H1 (cell line): ENCODE measurements at regions not wholly inside any gene's neighbourhood (a gene's known extent, or its start where the extent isn't known, plus 50 kb on each side); places are given as distances from the start of the nearest gene placed in this dataset.

Experiments
- CTCF ChIA-PET: fragments of 300-600 bp; sonication (Branson Sonifier 250); formaldehyde crosslinking; loops from one replicate; lab custom pipeline; 2021; ENCODE audit not compliant: partially characterized antibody; lab: Charles Lee
- POLR2A ChIA-PET: fragments of 300-600 bp; sonication (Branson Sonifier 250); formaldehyde crosslinking; loops from one replicate; lab custom pipeline; 2021; ENCODE audit warnings: inconsistent platforms; ENCODE audit not compliant: partially characterized antibody; lab: Charles Lee
- DNase-seq, 2 experiments: peaks; one replicate each; pipeline versions ENCODE4 v3.0.0 to v3.0.0-alpha.2; 2010 to 2022; ENCODE audit warnings: low spot score in 2 of 2, low read depth in 1 of 2, mixed read lengths in 1 of 2
- FAIRE-seq: peaks from 2 replicates; lab custom pipeline; 2011; peaks lifted over from hg19 to GRCh38; lab: Jason Lieb, UNC
- H2AFZ ChIP-seq: 2 replicates; pipeline ENCODE4 v1.8.1; 2012; ENCODE audit warnings: low read length, inconsistent platforms
- H2AK5ac ChIP-seq: 2 replicates; pipeline ENCODE4 v1.6.1; 2013; ENCODE audit warnings: low read depth, low read length
- H2BK120ac ChIP-seq: replicated peaks from 2 replicates; pipeline ENCODE3; 2013; ENCODE audit warnings: low read depth, low read length, inconsistent platforms
- H2BK12ac ChIP-seq: 2 replicates; pipeline ENCODE4 v1.6.1; 2013; ENCODE audit warnings: low read depth, low read length
- H2BK15ac ChIP-seq: 2 replicates; pipeline ENCODE4 v1.6.1; 2013; ENCODE audit warnings: low read length
- H2BK20ac ChIP-seq: 2 replicates; pipeline ENCODE4 v1.6.1; 2013; ENCODE audit warnings: low read length
- H2BK5ac ChIP-seq: 2 replicates; pipeline ENCODE4 v1.6.1; 2013; ENCODE audit warnings: low read depth, low read length
- H3K14ac ChIP-seq: 2 replicates; pipeline ENCODE4 v1.6.1; 2013; ENCODE audit warnings: inconsistent platforms; ENCODE audit not compliant: insufficient read length
- H3K18ac ChIP-seq: 2 replicates; pipeline ENCODE4 v1.6.1; 2013; ENCODE audit warnings: low read length; ENCODE audit errors: extremely low read depth
- H3K23ac ChIP-seq: 2 replicates; pipeline ENCODE4 v1.6.1; 2013; ENCODE audit warnings: inconsistent platforms; ENCODE audit not compliant: insufficient read length
- H3K23me2 ChIP-seq: 2 replicates; pipeline ENCODE4 v1.6.1; 2013; ENCODE audit warnings: low read depth, low read length
- H3K27ac ChIP-seq: 2 replicates; pipeline ENCODE4 v1.6.1; 2011; ENCODE audit warnings: low read depth, low read length, inconsistent platforms
- H3K27me3 ChIP-seq, 4 experiments: replicated peaks in 1 of 4; 1 replicate in 1 of 4; 2 replicates in 3 of 4; pipeline versions ENCODE4 v1.6.1 to v1.8.1; 2011 to 2013; ENCODE audit warnings: low read length in 3 of 4, mild to moderate bottlenecking in 3 of 4, inconsistent platforms in 2 of 4, mixed read lengths in 2 of 4, moderate library complexity in 1 of 4; ENCODE audit not compliant: control insufficient read depth in 3 of 4, insufficient read depth in 3 of 4; ENCODE audit errors: extremely low read depth in 1 of 4
- H3K36me3 ChIP-seq, 4 experiments: 2 replicates each; pipeline versions ENCODE4 v1.6.1 to v1.8.1; 2011 to 2013; ENCODE audit warnings: mild to moderate bottlenecking in 4 of 4, low read length in 3 of 4, moderate library complexity in 2 of 4, control low read depth in 1 of 4, inconsistent platforms in 1 of 4; ENCODE audit not compliant: insufficient read depth in 4 of 4, control insufficient read depth in 2 of 4
- H3K4ac ChIP-seq: replicated peaks from 2 replicates; pipeline ENCODE3; 2013; ENCODE audit warnings: low read length, low read depth, mixed read lengths, inconsistent platforms; ENCODE audit not compliant: insufficient read length
- H3K4me1 ChIP-seq, 4 experiments: replicated peaks in 1 of 4; 1 replicate in 1 of 4; 2 replicates in 3 of 4; pipeline versions ENCODE4 v1.6.1 to v1.8.1; 2011 to 2013; ENCODE audit warnings: low read length in 3 of 4, inconsistent platforms in 2 of 4, mixed read lengths in 1 of 4; ENCODE audit not compliant: insufficient read depth in 4 of 4, control insufficient read depth in 3 of 4
- H3K4me2 ChIP-seq, 2 experiments: 2 replicates each; pipeline versions ENCODE4 v1.6.1 to v1.8.1; 2011 to 2013; ENCODE audit warnings: low read depth in 2 of 2, low read length in 2 of 2, control low read depth in 1 of 2, inconsistent platforms in 1 of 2, mild to moderate bottlenecking in 1 of 2; ENCODE audit not compliant: insufficient read depth in 1 of 2
- H3K4me3 ChIP-seq, 4 experiments: fragments of 200-600, 300-600 bp in 1 of 4; sonication (generic), shearing (Covaris generic), sonication (Bioruptor Twin) in 1 of 4; 2 replicates each; pipeline versions ENCODE4 v1.5.1 to v1.8.1; 2011 to 2016; ENCODE audit warnings: low read length in 4 of 4, low read depth in 3 of 4, control low read depth in 2 of 4, inconsistent platforms in 2 of 4, mild to moderate bottlenecking in 2 of 4, mixed read lengths in 1 of 4, moderate library complexity in 1 of 4; ENCODE audit not compliant: insufficient read depth in 2 of 4; ENCODE audit errors: extremely low read depth in 1 of 4
- H3K56ac ChIP-seq: replicated peaks from 2 replicates; pipeline ENCODE3; 2013; ENCODE audit warnings: low read depth, mild to moderate bottlenecking, mixed read lengths, low read length, inconsistent platforms; ENCODE audit not compliant: insufficient read length
- H3K79me1 ChIP-seq: 2 replicates; pipeline ENCODE4 v1.6.1; 2013; ENCODE audit warnings: low read depth, low read length, control low read depth
- H3K79me2 ChIP-seq, 2 experiments: 2 replicates each; pipeline versions ENCODE4 v1.6.1 to v1.8.1; 2012 to 2013; ENCODE audit warnings: low read length in 2 of 2, mild to moderate bottlenecking in 2 of 2, inconsistent platforms in 1 of 2; ENCODE audit not compliant: insufficient read depth in 2 of 2, control insufficient read depth in 1 of 2
- H3K9ac ChIP-seq, 4 experiments: replicated peaks in 1 of 4; 1 replicate in 1 of 4; 2 replicates in 3 of 4; pipeline versions ENCODE4 v1.6.1 to v1.8.1; 2011 to 2013; ENCODE audit warnings: low read depth in 3 of 4, low read length in 3 of 4, control low read depth in 2 of 4, mild to moderate bottlenecking in 2 of 4, moderate library complexity in 2 of 4, inconsistent platforms in 1 of 4; ENCODE audit errors: extremely low read depth in 1 of 4
- H3K9me3 ChIP-seq, 2 experiments: 2 replicates each; pipeline versions ENCODE4 v1.6.1 to v1.8.1; 2012 to 2013; ENCODE audit warnings: mild to moderate bottlenecking in 2 of 2, moderate library complexity in 2 of 2, control low read depth in 1 of 2, inconsistent platforms in 1 of 2, low read depth in 1 of 2, low read length in 1 of 2, mixed read lengths in 1 of 2; ENCODE audit not compliant: insufficient read depth in 2 of 2
- H4K20me1 ChIP-seq, 2 experiments: replicated peaks in 1 of 2; 2 replicates each; pipeline versions ENCODE3 to v1.8.1; 2011 to 2013; ENCODE audit warnings: inconsistent platforms in 2 of 2, low read length in 2 of 2, mild to moderate bottlenecking in 1 of 2; ENCODE audit not compliant: insufficient read depth in 2 of 2, control insufficient read depth in 1 of 2
- H4K5ac ChIP-seq: 2 replicates; pipeline ENCODE4 v1.6.1; 2013; ENCODE audit warnings: low read length, low read depth, mixed read lengths, inconsistent platforms; ENCODE audit not compliant: insufficient read length
- H4K8ac ChIP-seq: 2 replicates; pipeline ENCODE4 v1.8.0; 2013; ENCODE audit warnings: mild to moderate bottlenecking, moderate library complexity, low read length, inconsistent platforms; ENCODE audit not compliant: insufficient read depth; ENCODE audit errors: extremely low read depth
- H4K91ac ChIP-seq: replicated peaks from 2 replicates; pipeline ENCODE3; 2013; ENCODE audit warnings: low read length, mixed read lengths, inconsistent platforms; ENCODE audit not compliant: insufficient read length
- BRCA1 ChIP-seq: IDR thresholded peaks from 2 replicates; pipeline ENCODE4 v1.6.1; 2012; ENCODE audit warnings: low read depth, low read length, improper control_type of control experiment
- CBX8 ChIP-seq: fragments of 300-800, 300-1000 bp; sonication (generic); IDR thresholded peaks from 2 replicates; pipeline ENCODE4 v1.7.1; 2016; ENCODE audit warnings: low read depth, low read length, borderline replicate concordance
- JUND ChIP-seq: IDR thresholded peaks from 2 replicates; pipeline ENCODE4 v1.6.1; 2011; ENCODE audit warnings: mild to moderate bottlenecking, improper control_type of control experiment, low read length
- KDM4A ChIP-seq: IDR thresholded peaks from one replicate; pipeline ENCODE4 v1.7.1; 2012; ENCODE audit warnings: low read depth, mild to moderate bottlenecking, moderate library complexity, low read length, inconsistent platforms; ENCODE audit not compliant: severe bottlenecking
- NANOG ChIP-seq: IDR thresholded peaks from 2 replicates; pipeline ENCODE4 v1.6.1; 2011; ENCODE audit warnings: low read length, low read depth, mild to moderate bottlenecking, inconsistent platforms; ENCODE audit not compliant: insufficient read depth, poor library complexity, severe bottlenecking
- RNF2 ChIP-seq: fragments of 200-900, 300-1000 bp; sonication (generic); IDR thresholded peaks from 2 replicates; pipeline ENCODE4 v1.7.1; 2016; ENCODE audit warnings: borderline replicate concordance, low read depth, mild to moderate bottlenecking, antibody characterized with exemption, low read length; ENCODE audit not compliant: poor library complexity, severe bottlenecking; ENCODE audit errors: missing control alignments
- RXRA ChIP-seq: IDR thresholded peaks from 2 replicates; pipeline ENCODE4 v1.6.1; 2011; ENCODE audit warnings: low read depth, mild to moderate bottlenecking, low read length, moderate library complexity; ENCODE audit not compliant: insufficient read depth
- SIN3A ChIP-seq, 2 experiments: IDR thresholded peaks in 1 of 2; conservative IDR thresholded peaks in 1 of 2; 2 replicates each; pipeline ENCODE4 v1.6.1; 2011 to 2012; ENCODE audit warnings: low read length in 2 of 2, improper control_type of control experiment in 1 of 2, low read depth in 1 of 2, mild to moderate bottlenecking in 1 of 2
- SRF ChIP-seq: IDR thresholded peaks from 2 replicates; pipeline ENCODE4 v1.6.1; 2011; ENCODE audit warnings: mild to moderate bottlenecking, low read depth, low read length, moderate library complexity
- SUZ12 ChIP-seq: fragments of 200-600 bp; sonication (generic); IDR thresholded peaks from 2 replicates; pipeline ENCODE4 v1.6.1; 2012; ENCODE audit warnings: mild to moderate bottlenecking, inconsistent platforms, low read length, moderate library complexity, mixed read lengths
- WGBS, 2 experiments: shearing (Covaris generic) in 1 of 2; methylation state at CpG; one replicate each; pipeline versions ENCODE4 v1.1.6 to v1.1.7; 2013 to 2015; ENCODE audit warnings: low lambda C conversion rate in 2 of 2, mixed read lengths in 2 of 2, inconsistent platforms in 1 of 2, low coverage in 1 of 2, missing lambda C conversion rate in 1 of 2; ENCODE audit not compliant: insufficient replicate concordance in 2 of 2, insufficient coverage in 1 of 2, insufficient read length in 1 of 2; ENCODE audit errors: extremely low coverage in 1 of 2, missing lambda C conversion rate in 1 of 2; 5-methylcytosine and 5-hydroxymethylcytosine counted together
- TF ChIP-seq, protein P1 (sequence below): IDR thresholded peaks from 2 replicates; pipeline ENCODE4 v1.6.1; 2012; ENCODE audit warnings: low read length, inconsistent platforms

DNA sequence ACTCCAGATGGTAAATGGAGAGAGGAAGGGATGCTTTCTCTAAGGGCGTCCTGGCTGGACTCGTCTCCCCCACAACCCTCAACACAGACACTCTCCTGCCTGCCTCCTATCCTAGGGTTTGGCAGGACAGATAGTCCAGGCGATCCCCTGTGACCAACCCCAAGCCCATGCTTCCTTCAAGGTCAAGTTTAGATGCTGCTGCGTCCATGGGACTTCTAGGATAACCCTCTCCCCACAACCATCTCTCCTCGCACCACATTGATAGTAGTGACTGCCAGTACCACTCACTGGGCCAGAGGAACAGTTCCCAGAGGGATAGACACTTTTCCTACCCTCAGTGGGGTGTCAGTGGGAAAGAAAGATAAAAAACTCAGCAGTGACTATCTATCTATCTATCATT, 166.0 kb downstream of the ABHD5 start:
- Histone ChIP-seq H4K91ac (no peak overlapping the region), H3K27ac (no peak overlapping the region), H3K79me1 (no peaks in the 10 kb centered on the region), H3K18ac (no peak overlapping the region), H3K36me3 (no peaks in the 10 kb centered on the region), H3K23ac (no peak overlapping the region), H3K14ac (no peak overlapping the region), H2BK12ac (peak overlapping the region; percentile 33; the same call in 1 of the 2 replicates), H2AFZ (no peak overlapping the region), H2AK5ac (no peak overlapping the region), H4K20me1 (no peaks in the 10 kb centered on the region), H3K4me3 (no peak overlapping the region), H2BK15ac (peak overlapping the region; percentile 95; the same call in 1 of the 2 replicates), H3K4me1 (peaks cover 6 to 10% (median 9%) of the 10 kb centered on the region in 4 experiments), H4K5ac (no peak overlapping the region), H3K27me3 (peaks cover 0 to 3% (median under 1%) of the 10 kb centered on the region in 4 experiments; a peak in 2 of 7 replicates), H3K9me3 (no peaks in the 10 kb centered on the region), H3K4ac (no peak overlapping the region), H3K56ac (no peak overlapping the region), H4K8ac (no peak overlapping the region), H2BK5ac (no peak overlapping the region), H2BK120ac (no peak overlapping the region), H2BK20ac (peak overlapping the region; percentile 35; the same call in 1 of the 2 replicates), H3K9ac (no peak overlapping the region), H3K79me2 (no peaks in the 10 kb centered on the region), H3K4me2 (no peak overlapping the region), H3K23me2 (no peaks in the 10 kb centered on the region)
- ChIA-PET CTCF (interaction anchor here (1.0 to 4.4 kb wide), 19 partner anchors 12 to 378 kb away, joined by 3 to 88 read pairs (median 8); no protein-coding TSS in a partner anchor), POLR2A (interaction anchor here (1.1 kb wide), 1 partner anchor 33 kb away, joined by 3 read pairs; no protein-coding TSS in a partner anchor)
- 84% methylated on average over 5 of the region's 5 CpGs; no CpG with 5 or more reads in 1 of the 2 experiments for WGBS, 2 experiments
- no peak for FAIRE-seq
- no peak for DNase-seq
- TF ChIP-seq CBX8 (no peak), SUZ12 (no peak), RNF2 (no peak), JUND (no peak), NANOG (no peak), RXRA (no peak), BRCA1 (no peak), KDM4A (no peak), SRF (no peak), SIN3A (conservative IDR thresholded peaks at IDR 0.05 in 1 of 2, IDR thresholded peaks at IDR 0.05 in 1 of 2; ENCODE audit: low read depth in 1 of 2, low read length in 2 of 2) (no peak)
- TF ChIP-seq, protein P1, sequence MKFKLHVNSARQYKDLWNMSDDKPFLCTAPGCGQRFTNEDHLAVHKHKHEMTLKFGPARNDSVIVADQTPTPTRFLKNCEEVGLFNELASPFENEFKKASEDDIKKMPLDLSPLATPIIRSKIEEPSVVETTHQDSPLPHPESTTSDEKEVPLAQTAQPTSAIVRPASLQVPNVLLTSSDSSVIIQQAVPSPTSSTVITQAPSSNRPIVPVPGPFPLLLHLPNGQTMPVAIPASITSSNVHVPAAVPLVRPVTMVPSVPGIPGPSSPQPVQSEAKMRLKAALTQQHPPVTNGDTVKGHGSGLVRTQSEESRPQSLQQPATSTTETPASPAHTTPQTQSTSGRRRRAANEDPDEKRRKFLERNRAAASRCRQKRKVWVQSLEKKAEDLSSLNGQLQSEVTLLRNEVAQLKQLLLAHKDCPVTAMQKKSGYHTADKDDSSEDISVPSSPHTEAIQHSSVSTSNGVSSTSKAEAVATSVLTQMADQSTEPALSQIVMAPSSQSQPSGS, result no peak
